HL-60 (cell line): ENCODE measurements at regions not wholly inside any gene's neighbourhood (a gene's known extent, or its start where the extent isn't known, plus 50 kb on each side); places are given as distances from the start of the nearest gene placed in this dataset.

Experiments used
- DNase-seq, 2 experiments: peaks; one replicate each; pipeline ENCODE4 v3.0.0-alpha.2; 2010 to 2020; ENCODE audit warnings: low read depth in 1 of 2, low spot score in 1 of 2
- H3K27ac ChIP-seq: fragments of 250-450 bp; sonication (Bioruptor Pico); replicated peaks from 2 replicates; pipeline ENCODE4 v1.5.1; 2020; ENCODE audit warnings: mild to moderate bottlenecking, moderate library complexity
- H3K27me3 ChIP-seq: fragments of 250-450 bp; sonication (Bioruptor Pico); 2 replicates; pipeline ENCODE4 v1.5.1; 2021; ENCODE audit warnings: mild to moderate bottlenecking, moderate library complexity; ENCODE audit not compliant: insufficient read depth, poor library complexity, severe bottlenecking
- H3K4me3 ChIP-seq: replicated peaks from 2 replicates; pipeline ENCODE4 v1.5.1; 2011; ENCODE audit warnings: mild to moderate bottlenecking, control low read depth, low read length; ENCODE audit not compliant: insufficient read depth
- GABPA ChIP-seq: IDR thresholded peaks from 2 replicates; pipeline ENCODE4 v1.6.1; 2012; ENCODE audit warnings: low read depth
- POLR2AphosphoS5 ChIP-seq: IDR thresholded peaks from 2 replicates; pipeline ENCODE4 v1.6.1; 2012; ENCODE audit warnings: low read depth
- SPI1 ChIP-seq: IDR thresholded peaks from 2 replicates; pipeline ENCODE4 v1.6.1; 2012; ENCODE audit warnings: low read depth, mild to moderate bottlenecking, borderline replicate concordance
- TF ChIP-seq, protein P1 (sequence below): IDR thresholded peaks from one replicate; pipeline ENCODE4 v1.5.1; 2011; ENCODE audit warnings: low read length, control low read depth, inconsistent platforms; ENCODE audit not compliant: insufficient read depth
- TF ChIP-seq, protein P2 (sequence below): IDR thresholded peaks from 2 replicates; pipeline ENCODE4 v1.6.1; 2012; ENCODE audit warnings: low read depth; ENCODE audit not compliant: insufficient replicate concordance

DNA sequence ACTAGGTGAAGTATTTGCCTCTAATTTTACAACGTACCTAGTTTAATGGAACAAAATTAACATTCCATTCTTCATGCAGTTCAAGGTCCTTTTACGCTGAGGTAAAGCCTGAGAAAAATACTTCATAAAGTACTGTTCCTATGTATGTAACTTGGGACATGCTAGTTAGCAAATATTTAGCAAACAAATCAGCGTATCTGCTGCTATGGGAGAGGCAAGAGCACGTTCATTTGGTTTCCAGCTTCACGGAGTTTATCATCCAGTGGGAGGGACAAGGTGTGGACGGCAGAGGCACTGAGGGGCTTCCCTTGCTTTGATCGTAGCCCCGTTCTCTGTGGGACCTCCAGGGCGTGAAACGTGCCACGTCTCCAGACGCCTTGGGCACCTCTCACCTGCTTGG, 248.8 kb downstream of the IRS2 start:
- DNase-seq = no peak
- no peak overlapping the region for H3K27ac ChIP-seq
- H3K27me3 ChIP-seq = no peaks in the 10 kb centered on the region
- no peak overlapping the region for H3K4me3 ChIP-seq
- TF ChIP-seq GABPA = no peak
- TF ChIP-seq SPI1 = no peak
- TF ChIP-seq, protein P1, sequence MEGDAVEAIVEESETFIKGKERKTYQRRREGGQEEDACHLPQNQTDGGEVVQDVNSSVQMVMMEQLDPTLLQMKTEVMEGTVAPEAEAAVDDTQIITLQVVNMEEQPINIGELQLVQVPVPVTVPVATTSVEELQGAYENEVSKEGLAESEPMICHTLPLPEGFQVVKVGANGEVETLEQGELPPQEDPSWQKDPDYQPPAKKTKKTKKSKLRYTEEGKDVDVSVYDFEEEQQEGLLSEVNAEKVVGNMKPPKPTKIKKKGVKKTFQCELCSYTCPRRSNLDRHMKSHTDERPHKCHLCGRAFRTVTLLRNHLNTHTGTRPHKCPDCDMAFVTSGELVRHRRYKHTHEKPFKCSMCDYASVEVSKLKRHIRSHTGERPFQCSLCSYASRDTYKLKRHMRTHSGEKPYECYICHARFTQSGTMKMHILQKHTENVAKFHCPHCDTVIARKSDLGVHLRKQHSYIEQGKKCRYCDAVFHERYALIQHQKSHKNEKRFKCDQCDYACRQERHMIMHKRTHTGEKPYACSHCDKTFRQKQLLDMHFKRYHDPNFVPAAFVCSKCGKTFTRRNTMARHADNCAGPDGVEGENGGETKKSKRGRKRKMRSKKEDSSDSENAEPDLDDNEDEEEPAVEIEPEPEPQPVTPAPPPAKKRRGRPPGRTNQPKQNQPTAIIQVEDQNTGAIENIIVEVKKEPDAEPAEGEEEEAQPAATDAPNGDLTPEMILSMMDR = no peak
- TF ChIP-seq, protein P2, sequence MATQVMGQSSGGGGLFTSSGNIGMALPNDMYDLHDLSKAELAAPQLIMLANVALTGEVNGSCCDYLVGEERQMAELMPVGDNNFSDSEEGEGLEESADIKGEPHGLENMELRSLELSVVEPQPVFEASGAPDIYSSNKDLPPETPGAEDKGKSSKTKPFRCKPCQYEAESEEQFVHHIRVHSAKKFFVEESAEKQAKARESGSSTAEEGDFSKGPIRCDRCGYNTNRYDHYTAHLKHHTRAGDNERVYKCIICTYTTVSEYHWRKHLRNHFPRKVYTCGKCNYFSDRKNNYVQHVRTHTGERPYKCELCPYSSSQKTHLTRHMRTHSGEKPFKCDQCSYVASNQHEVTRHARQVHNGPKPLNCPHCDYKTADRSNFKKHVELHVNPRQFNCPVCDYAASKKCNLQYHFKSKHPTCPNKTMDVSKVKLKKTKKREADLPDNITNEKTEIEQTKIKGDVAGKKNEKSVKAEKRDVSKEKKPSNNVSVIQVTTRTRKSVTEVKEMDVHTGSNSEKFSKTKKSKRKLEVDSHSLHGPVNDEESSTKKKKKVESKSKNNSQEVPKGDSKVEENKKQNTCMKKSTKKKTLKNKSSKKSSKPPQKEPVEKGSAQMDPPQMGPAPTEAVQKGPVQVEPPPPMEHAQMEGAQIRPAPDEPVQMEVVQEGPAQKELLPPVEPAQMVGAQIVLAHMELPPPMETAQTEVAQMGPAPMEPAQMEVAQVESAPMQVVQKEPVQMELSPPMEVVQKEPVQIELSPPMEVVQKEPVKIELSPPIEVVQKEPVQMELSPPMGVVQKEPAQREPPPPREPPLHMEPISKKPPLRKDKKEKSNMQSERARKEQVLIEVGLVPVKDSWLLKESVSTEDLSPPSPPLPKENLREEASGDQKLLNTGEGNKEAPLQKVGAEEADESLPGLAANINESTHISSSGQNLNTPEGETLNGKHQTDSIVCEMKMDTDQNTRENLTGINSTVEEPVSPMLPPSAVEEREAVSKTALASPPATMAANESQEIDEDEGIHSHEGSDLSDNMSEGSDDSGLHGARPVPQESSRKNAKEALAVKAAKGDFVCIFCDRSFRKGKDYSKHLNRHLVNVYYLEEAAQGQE = no peak
- no peak for TF ChIP-seq POLR2AphosphoS5

DNA sequence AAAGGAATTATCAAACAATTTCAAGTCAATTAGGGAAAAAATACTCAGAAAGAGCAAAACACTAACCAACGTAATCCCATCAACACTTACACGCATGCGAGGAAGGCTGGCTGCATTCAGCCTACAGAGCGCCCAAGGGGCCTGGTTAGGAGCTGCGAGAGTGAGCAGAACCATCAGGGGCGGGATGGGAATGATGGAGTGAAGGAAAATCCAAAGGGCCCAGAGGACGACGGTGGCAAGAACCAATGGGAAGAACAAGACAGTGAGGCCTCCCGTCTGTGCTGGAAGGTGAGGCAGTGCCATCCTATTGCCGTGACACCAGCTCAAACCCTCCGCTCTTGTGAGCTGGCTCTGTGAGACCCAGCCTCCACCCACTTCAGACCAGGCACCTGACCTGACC, 253.0 kb downstream of the IRS2 start:
- no peaks in the 10 kb centered on the region for H3K27me3 ChIP-seq

DNA sequence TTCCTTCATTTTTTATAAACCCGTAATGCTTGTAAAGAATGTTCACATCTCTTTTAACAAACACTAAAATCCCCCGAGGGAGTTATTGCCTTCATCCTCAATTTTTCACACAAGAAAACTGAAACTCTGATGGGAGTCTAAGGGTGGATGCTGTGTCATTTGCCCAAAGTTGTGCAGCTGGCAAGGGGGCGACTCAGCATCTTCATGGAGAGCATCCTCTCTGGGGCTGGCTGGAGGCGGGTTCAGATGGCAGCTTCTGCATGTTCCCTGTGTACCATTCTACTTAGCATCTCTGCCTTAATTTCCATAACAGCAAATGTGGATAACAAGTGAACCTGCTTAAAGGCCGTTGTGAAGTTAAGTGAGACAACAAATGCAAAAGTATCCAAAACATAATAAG, 256.4 kb downstream of the IRS2 start:
- H3K27me3 ChIP-seq = no peaks in the 10 kb centered on the region
- TF ChIP-seq, protein P2 = no peak
- no peak for TF ChIP-seq GABPA
- no peak for TF ChIP-seq POLR2AphosphoS5
- no peak for TF ChIP-seq SPI1
- TF ChIP-seq, protein P1 = no peak
- no peak overlapping the region for H3K4me3 ChIP-seq
- H3K27ac ChIP-seq = no peak overlapping the region
- no peak for DNase-seq

More for the DNA sequence above, 253.0 kb downstream of the IRS2 start:
- Histone ChIP-seq H3K27ac (no peak overlapping the region), H3K4me3 (no peak overlapping the region)
- no peak for TF ChIP-seq POLR2AphosphoS5
- TF ChIP-seq, protein P2 = no peak
- TF ChIP-seq GABPA = no peak
- no peak for DNase-seq
